GM18502 (cell line): ENCODE measurements at regions not wholly inside any gene's neighbourhood (a gene's known extent, or its start where the extent isn't known, plus 50 kb on each side); places are given as distances from the start of the nearest gene placed in this dataset.
"Not testable (repeated sequence)": the region's sequence is repeated elsewhere in the genome, so short reads cannot be mapped to it uniquely, and the experiment has no call there.

Experiments
- ATAC-seq: cut with Tn5 transposase; IDR thresholded peaks from one replicate; pipeline ENCODE4 v1.9.1; 2021; ENCODE audit warnings: mild to moderate bottlenecking; ENCODE audit not compliant: unreplicated experiment, poor library complexity

GRCh38 chr11:45393334-45393733 is 107.2 kb upstream of the SYT13 start:
- ATAC-seq: no peak

DNA sequence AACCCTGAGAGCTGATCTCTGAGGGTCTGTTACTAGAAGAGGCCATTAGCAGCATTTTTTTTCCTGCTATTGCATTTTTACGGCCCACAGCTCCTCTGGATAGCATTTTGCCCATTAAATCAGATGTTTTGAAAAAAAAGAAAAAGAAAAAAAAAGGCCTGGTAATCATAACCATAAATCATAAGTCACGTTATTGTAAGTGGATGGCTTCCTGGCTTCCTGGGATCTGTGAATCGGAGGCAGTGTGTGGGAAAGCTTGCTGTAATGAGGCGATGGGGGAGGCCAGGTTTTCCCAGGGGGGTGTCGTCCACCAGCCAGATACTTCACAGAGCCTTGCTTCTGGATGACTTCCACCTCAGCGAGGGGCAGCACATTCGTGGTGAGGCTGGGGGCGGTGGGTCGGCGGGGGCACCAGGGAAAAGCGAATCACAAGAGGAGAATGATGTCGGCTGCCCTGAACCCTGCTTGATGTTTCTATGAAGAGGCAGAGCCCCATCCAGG is 106.5 kb upstream of the SYT13 start:
- ATAC-seq: no peak

- no peak for ATAC-seq
Observed at GRCh38 chr11:45392154-45392553, 106.0 kb upstream of the SYT13 start.

DNA sequence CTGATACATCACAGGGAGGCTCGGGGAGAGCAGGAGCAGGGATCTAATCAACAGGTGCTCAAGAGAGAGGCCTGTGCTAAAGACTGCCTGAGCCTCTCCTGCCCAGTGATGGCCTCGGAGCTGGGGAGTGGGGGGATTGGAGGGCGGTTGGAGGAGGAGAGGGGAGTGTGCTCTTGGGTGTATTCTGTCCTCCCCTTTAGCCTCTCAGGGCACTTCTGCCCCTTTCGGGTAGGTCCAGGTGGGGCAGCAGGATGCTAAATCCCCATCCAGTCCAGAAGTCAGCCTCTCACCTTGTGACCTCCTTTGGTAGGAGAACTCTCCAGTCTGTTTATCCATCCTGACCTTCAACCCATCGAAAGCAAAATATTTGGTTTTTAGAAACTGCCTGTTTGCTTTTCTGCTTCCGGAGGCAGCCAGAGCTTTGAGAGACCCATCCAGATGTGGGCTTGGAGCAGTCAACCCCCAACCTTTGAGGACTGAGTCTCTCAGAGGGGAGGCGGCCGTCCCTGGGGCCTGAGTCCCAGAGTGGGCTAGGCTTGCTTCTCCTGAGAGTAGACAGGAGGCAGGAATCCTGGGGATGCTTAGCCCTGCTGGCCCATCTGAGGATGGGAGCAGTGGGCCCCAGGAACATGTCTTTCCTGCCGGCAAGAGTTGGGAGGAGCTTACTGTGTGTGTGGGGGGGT is 105.2 kb upstream of the SYT13 start:
- no peak for ATAC-seq

DNA sequence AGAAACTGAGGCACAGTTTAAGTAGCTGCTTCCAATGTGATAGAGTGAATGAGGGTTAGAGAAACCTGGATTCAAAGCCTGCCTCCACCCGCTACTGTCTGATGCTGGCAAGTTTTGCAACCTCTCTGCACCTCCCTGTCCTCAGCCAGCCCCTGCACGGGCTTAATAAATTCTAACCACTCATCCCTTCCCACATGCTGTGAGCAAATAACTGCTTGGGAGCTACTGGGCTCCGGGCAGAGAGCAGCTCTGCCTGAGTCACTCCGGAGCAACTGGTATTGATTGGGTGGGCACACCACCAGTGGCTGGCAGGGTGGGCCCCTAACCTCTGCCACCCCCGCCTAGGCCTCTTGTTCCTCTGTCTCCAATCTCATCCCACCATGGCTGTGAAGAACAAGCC is 104.3 kb upstream of the SYT13 start:
- no peak for ATAC-seq

DNA sequence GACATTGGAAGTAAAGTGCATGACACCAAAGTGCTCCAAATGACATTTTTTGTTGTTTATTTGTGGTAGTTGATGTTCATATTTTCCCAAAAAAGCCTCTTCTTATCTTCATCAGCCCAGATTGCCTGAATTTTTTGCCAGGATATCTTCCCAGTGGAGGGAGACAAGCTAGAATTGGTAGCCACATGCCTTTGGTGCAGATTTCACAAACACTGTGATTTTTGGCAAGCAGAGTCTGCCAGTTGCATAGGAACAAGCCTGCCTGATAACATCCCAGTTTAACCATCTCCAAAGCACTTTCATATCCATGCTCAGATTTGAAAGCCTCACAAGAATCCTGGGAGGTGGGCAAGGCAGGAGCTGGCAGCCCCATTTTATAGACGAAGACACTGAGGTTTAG is 102.3 kb upstream of the SYT13 start:
- ATAC-seq: no peak

DNA sequence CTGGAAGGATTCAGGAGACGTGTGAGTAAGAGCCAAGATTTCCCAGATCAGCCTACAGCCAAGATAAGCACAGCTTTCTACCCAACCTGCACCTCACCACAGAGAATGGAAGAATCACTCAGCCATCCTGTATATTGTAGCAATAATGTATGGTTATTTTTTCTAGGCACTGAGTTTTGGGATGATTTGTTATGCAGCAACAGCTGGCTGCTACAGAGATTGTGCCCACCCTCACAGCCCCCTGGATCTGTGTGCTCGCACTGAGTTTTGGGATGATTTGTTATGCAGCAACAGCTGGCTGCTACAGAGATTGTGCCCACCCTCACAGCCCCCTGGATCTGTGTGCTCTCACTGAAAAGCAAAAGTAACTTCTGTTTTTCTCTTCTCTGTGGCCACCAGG is 101.7 kb upstream of the SYT13 start:
- ATAC-seq: not testable (repeated sequence)

- ATAC-seq: no peak
Observed at GRCh38 chr11:45386972-45387371, 100.8 kb upstream of the SYT13 start.

DNA sequence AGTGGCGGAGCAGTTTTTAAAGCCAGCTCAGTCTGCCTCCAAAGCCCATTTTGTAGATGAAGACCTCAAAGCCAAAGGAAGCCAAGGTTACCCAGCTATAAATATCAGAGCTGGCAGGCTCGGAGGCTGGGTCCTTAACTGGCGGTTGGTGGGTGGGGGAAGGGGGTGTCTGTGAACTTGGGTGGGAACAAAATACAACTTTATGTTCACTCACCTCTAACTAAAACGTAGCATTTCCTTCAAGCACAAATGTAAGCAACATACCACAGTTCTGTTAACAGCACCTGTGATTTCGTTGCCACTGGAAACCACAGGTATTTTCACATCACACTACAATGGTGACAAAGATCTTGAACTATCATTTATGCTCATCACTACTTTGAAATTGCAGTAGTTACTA is 99.7 kb upstream of the SYT13 start:
- no peak for ATAC-seq

- ATAC-seq: no peak
Observed at GRCh38 chr11:45385423-45385822, 99.3 kb upstream of the SYT13 start.

- ATAC-seq: no peak
Observed at GRCh38 chr11:45384711-45385241, 98.6 kb upstream of the SYT13 start.

DNA sequence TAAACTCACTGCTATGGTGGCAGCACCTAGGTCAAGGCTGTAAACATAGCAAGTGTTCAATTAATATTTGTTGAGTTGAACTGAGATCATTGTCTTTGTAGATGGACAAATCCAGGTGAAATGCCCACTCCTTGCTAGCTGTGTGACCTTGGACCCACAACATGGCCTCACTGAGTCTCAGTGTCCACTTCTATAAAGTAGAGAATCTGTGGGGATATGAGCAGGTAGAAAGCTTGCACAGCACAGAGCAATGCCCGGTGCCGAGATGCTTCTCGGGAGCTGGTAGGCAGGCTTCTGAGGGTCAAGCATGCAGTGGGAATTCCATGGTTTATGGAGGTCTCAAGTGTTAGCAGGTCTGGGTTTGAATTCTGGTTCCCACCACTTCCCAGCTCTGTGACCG is 97.9 kb upstream of the SYT13 start:
- no peak for ATAC-seq

GRCh38 chr11:45383224-45383623 is 97.1 kb upstream of the SYT13 start:
- ATAC-seq: no peak

- ATAC-seq: no peak
Observed at GRCh38 chr11:45382133-45382878, 96.2 kb upstream of the SYT13 start.

DNA sequence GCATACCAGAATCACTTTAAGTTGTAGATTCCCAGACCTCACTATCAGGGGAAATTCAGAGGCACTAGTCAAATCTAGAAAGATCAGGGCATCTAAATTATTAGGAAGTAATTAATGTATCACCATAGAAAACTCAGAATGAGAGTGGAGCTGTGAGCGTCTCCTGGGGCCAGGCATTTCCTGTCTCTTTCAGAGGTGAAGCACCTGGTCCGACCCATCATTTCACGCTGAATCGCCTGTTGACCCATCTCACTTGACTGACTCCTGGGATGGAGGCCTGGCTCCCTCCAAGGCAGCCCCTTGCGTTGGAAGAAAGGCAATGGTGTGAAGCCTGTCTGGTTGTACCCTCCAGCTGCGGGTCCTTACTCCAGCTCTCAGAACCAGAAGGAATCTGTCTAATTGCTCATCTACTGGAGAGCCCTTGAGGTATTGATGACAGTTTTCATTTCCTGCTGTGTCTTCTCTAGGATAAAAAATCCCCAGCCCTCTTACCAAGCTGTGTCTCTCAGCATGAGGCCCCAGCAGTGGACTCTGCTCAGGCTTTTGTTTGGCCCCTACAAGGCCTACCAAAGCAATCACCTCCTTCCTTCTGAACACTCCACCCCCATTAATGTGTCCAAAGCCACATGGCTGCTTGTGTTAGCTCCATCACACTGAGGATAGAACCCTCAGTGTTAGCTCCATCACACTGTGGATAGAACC is 93.2 kb upstream of the SYT13 start:
- peak; percentile 48 for ATAC-seq

DNA sequence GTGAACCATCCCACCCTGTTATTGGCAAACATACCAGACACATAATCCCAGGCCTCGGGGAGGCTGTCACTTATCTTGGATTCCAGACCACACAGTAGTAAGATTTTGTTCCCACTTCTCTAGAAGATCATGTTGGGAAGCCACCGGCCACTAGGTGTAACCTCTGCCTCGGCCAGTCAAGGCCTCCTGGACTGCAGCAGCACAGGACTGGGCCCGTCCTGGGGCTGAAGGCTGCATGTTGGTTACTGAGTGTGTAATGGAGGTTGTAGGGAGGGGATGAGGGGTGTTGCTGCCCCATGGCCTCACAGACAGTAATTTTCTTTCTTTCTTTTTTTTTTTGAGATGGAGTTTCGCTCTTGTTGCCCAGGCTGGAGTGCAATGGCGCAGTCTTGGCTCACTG is 92.4 kb upstream of the SYT13 start:
- ATAC-seq: no peak

DNA sequence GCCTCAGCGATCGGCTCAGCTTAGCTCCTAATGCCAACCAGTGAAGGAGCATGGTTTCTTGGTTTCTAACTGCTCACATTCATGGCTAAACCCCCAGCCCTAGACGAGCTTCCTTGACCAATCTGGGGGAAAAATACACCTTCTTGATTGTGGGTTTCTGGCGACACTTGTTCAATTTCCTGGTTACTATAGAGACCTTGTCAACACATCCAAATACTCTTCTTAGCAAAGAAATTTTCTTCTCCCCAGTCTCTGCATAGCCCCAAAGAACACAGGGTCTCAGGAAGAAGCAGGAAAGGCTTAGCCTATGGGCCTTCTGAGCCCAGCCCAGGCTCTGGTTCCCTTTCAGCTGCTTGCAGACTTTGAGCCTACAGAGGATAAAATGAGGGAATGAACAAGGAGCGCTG is 88.5 kb upstream of the SYT13 start:
- no peak for ATAC-seq

GRCh38 chr11:45374130-45374529 is 88.0 kb upstream of the SYT13 start:
- no peak for ATAC-seq

GRCh38 chr11:45373506-45374035 is 87.4 kb upstream of the SYT13 start:
- ATAC-seq: no peak

- not testable (repeated sequence) for ATAC-seq
Observed at GRCh38 chr11:45372414-45372813, 86.3 kb upstream of the SYT13 start.
